CD4-positive, alpha-beta memory T cell (primary cell): ENCODE measurements at regions not wholly inside any gene's neighbourhood (a gene's known extent, or its start where the extent isn't known, plus 50 kb on each side); places are given as distances from the start of the nearest gene placed in this dataset.
"Not testable (repeated sequence)": the region's sequence is repeated elsewhere in the genome, so short reads cannot be mapped to it uniquely, and the experiment has no call there.

ENCODE experiments used
- CTCF ChIA-PET: fragments of 350-600 bp; sonication (Branson Sonifier 250); formaldehyde crosslinking; loops from one replicate; lab custom pipeline; 2021; ENCODE audit warnings: inconsistent platforms; ENCODE audit not compliant: partially characterized antibody; lab: Charles Lee
- POLR2A ChIA-PET: fragments of 350-600 bp; sonication (Branson Sonifier 250); formaldehyde crosslinking; loops from one replicate; lab custom pipeline; 2021; ENCODE audit not compliant: partially characterized antibody; lab: Charles Lee
- DNase-seq, 5 donors: peaks; one replicate each; pipeline versions ENCODE4 v3.0.0 to v3.0.0-alpha.2; 2020 to 2022; ENCODE audit warnings: mixed read lengths in 1 of 5
- H3K27ac ChIP-seq: one replicate; pipeline ENCODE4 v1.7.0; 2013; ENCODE audit warnings: low read depth, low read length
- H3K27me3 ChIP-seq: 2 replicates; pipeline ENCODE4 v1.7.0; 2013; ENCODE audit warnings: mild to moderate bottlenecking, low read length, moderate library complexity; ENCODE audit not compliant: insufficient read depth
- H3K36me3 ChIP-seq: 2 replicates; pipeline ENCODE4 v1.7.0; 2013; ENCODE audit warnings: mild to moderate bottlenecking, low read length, moderate library complexity; ENCODE audit not compliant: insufficient read depth
- H3K4me1 ChIP-seq: 2 replicates; pipeline ENCODE4 v1.7.0; 2013; ENCODE audit warnings: mild to moderate bottlenecking, low read length, moderate library complexity; ENCODE audit not compliant: insufficient read depth
- H3K4me3 ChIP-seq, 2 donors: one replicate each; pipeline ENCODE4 v1.7.0; 2013; ENCODE audit warnings: low read length in 2 of 2, mild to moderate bottlenecking in 1 of 2
- H3K9me3 ChIP-seq, 2 donors: one replicate each; pipeline ENCODE4 v1.7.0; 2013; ENCODE audit warnings: low read length in 2 of 2, control low read depth in 1 of 2; ENCODE audit not compliant: control insufficient read depth in 1 of 2
- H3K27ac Mint-ChIP-seq, 7 donors: one replicate each; pipeline ENCODE4 v1.8.0; 2020 to 2021; ENCODE audit warnings: mixed read lengths in 7 of 7, mild to moderate bottlenecking in 6 of 7, inconsistent platforms in 3 of 7, moderate library complexity in 3 of 7
- H3K27me3 Mint-ChIP-seq, 2 donors: one replicate each; pipeline ENCODE4 v1.8.0; 2020 to 2021; ENCODE audit warnings: mixed read lengths in 2 of 2
- H3K36me3 Mint-ChIP-seq, 2 donors: one replicate each; pipeline ENCODE4 v1.8.0; 2020 to 2021; ENCODE audit warnings: mixed read lengths in 2 of 2, inconsistent platforms in 1 of 2, mild to moderate bottlenecking in 1 of 2
- H3K4me1 Mint-ChIP-seq, 4 donors: one replicate each; pipeline ENCODE4 v1.8.0; 2020 to 2021; ENCODE audit warnings: mixed read lengths in 4 of 4, mild to moderate bottlenecking in 1 of 4
- H3K4me3 Mint-ChIP-seq, 8 donors: one replicate each; pipeline ENCODE4 v1.8.0; 2020 to 2021; ENCODE audit warnings: mixed read lengths in 8 of 8, mild to moderate bottlenecking in 7 of 8, moderate library complexity in 6 of 8, inconsistent platforms in 3 of 8
- H3K9me3 Mint-ChIP-seq, 8 donors: one replicate each; pipeline ENCODE4 v1.8.0; 2020 to 2021; ENCODE audit warnings: mixed read lengths in 8 of 8, mild to moderate bottlenecking in 5 of 8, inconsistent platforms in 3 of 8, moderate library complexity in 1 of 8
- intact Hi-C: fragments of 100-400 bp; cut with micrococcal nuclease; formaldehyde crosslinking; loops from one replicate; pipeline ENCODE4 v1.15.1; 2023

DNA sequence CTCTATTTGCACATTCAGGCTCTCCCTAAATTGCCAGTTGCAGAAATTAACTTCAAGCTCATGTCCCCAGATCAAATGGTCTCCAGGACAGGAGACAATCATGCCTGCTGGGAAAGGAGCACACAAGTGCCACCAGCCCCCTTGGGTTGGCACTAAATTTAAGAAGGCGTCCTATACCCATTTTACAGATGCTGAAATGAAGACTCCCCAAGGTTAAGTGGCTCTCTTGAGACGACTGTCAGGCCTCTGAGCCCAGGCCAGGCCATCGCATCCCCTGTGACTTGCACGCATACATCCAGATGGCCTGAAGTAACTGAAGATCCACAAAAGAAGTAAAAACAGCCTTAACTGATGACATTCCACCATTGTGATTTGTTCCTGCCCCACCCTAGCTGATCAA lies 232.5 kb upstream of the FOXF1 start:
- H3K27ac Mint-ChIP-seq, POLR2A ChIA-PET, H3K4me3 ChIP-seq, H3K36me3 ChIP-seq, H3K27ac ChIP-seq, DNase-seq, CTCF ChIA-PET, H3K4me3 Mint-ChIP-seq, H3K4me1 ChIP-seq, H3K9me3 Mint-ChIP-seq, H3K9me3 ChIP-seq, H3K27me3 ChIP-seq, H3K4me1 Mint-ChIP-seq, H3K36me3 Mint-ChIP-seq, intact Hi-C loops: not testable (repeated sequence)
- peaks cover 9 to 17% of the 10 kb centered on the region in 2 donors for H3K27me3 Mint-ChIP-seq

DNA sequence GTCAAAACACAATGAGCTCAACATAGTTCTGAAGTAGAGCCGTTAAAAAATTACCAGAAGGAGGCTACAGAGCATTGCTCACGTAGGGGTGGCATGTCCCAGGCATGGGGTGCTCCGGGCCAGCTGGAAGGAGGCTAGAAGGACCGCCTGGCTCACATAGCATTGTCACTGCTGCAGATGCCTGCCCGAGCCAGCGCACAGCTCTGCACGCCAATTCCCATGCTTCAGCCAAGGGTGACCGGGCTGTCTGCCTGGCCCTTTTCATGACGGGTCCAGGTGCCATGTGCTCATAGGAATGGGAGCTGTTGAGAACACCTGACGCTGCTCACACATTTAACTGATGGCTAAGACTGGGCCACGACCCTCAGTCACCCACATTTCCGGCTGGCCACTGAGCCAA lies 228.9 kb upstream of the FOXF1 start:
- no peaks in the 10 kb centered on the region for H3K27me3 ChIP-seq
- ChIA-PET CTCF (no interaction called here), POLR2A (no interaction called here)
- no peaks in the 10 kb centered on the region for H3K36me3 ChIP-seq
- Mint-ChIP-seq H3K36me3 (no peaks in the 10 kb centered on the region), H3K4me1 (no peaks in the 10 kb centered on the region), H3K27me3 (peaks cover 18 to 20% of the 10 kb centered on the region in 2 donors), H3K9me3 (peaks cover 0 to 4% (median 0%) of the 10 kb centered on the region in 8 donors), H3K4me3 (no peak overlapping the region), H3K27ac (no peak overlapping the region)
- H3K4me3 ChIP-seq, result no peak overlapping the region
- H3K9me3 ChIP-seq, result no peaks in the 10 kb centered on the region
- no peaks in the 10 kb centered on the region for H3K4me1 ChIP-seq
- no peak overlapping the region for H3K27ac ChIP-seq
- intact Hi-C loops, result no loop called here
- DNase-seq, result no peak

DNA sequence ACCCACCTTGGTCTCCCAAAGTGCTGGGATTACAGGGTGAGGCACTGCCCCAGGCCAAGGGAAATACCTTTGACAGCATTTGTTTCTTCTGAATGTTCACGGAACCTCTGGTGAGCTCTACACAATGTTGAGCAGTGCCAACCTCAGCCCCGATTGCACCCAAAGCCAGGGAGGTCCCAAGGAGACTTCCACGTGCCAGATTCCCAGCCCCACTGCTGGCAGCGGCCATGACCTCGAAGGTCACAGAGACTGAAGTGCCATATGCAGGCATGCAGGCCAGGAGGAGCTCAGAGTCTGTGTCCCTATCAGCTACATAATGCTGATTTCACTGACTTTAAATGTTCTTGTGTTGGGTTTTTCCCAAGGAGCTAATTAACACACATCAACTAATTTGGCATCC lies 226.4 kb upstream of the FOXF1 start:
- Histone ChIP-seq H3K4me1 (no peaks in the 10 kb centered on the region), H3K36me3 (no peaks in the 10 kb centered on the region), H3K9me3 (no peaks in the 10 kb centered on the region), H3K27ac (no peak overlapping the region), H3K4me3 (no peak overlapping the region), H3K27me3 (no peaks in the 10 kb centered on the region)
- ChIA-PET POLR2A (no interaction called here), CTCF (no interaction called here)
- H3K9me3 Mint-ChIP-seq, result peaks cover 0 to 3% (median 0%) of the 10 kb centered on the region in 8 donors
- DNase-seq, result no peak
- intact Hi-C loops, result no loop called here
- peaks cover 33 to 34% of the 10 kb centered on the region in 2 donors for H3K27me3 Mint-ChIP-seq
- H3K4me3 Mint-ChIP-seq, result no peak overlapping the region
- H3K27ac Mint-ChIP-seq, result no peak overlapping the region
- no peaks in the 10 kb centered on the region for H3K36me3 Mint-ChIP-seq
- no peaks in the 10 kb centered on the region for H3K4me1 Mint-ChIP-seq

DNA sequence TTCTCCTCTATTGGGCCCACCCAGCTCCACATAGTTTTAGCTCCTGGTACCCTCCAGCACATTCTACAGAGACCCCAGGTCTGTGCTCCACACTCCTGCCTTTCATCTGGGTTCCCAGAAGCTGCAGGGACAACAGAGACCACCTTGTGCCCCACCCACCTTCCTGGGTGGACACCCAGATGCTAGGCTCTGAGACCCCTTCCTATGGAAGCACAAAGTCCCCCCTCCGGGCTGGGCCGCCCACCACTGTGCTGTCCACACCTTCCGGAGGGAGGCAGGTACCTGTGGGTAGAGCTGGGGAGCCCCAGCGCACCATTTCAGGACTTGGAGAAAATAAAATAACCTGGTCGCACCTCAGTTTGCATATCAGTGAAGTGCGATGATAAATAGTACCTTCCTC lies 224.9 kb upstream of the FOXF1 start:
- Mint-ChIP-seq H3K9me3 (peaks cover 0 to 2% (median 0%) of the 10 kb centered on the region in 8 donors), H3K27me3 (peaks cover 40 to 42% of the 10 kb centered on the region in 2 donors)

DNA sequence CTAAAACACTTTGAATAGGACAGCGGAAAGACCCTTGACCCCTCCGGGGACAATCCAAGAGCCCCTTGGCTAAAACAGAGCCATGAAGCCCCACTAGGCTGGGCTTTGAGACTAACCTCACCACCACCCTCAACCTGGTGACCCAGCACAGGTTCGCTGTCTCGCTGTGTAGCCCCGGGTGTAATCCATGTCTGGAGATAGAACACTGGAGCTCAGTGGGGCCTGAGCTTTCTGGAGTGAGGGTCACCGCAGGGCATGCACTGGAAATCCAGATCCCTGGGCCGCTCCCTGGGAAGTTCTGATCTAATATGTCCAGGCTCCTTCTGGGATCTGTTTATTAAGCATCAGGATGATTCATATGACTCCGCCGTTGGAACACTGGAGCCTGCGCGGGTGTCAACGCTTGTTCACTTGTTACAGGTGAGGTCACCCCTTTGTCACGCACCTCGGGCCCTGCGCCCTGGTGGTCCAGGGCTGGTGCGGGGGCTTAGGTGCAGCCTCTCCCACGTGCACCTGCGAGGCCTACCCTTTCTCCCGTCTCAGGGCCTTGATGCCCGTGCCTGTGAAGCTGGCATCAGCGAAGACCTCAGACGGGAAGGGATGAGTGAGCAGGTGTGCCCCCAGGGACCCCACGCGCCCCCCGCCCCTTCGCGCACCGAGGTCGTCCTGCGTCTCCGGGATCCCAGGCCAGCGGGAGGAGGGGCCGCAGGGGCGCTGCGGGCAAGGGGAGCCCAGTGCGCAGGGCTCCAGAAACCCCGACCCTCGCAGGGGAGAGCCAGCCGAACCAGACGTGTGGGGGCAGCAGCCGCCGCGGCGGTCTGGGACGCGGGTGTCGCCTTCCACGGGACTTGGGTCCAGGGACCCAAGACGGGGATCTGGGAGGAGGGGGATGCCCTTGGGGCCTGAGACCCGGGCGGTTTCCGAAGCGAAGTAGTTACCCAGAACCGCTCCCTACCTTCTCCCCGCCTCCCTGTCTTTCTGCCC lies 224.1 kb upstream of the FOXF1 start:
- CTCF ChIA-PET, result no interaction called here
- no peak overlapping the region for H3K4me3 Mint-ChIP-seq
- POLR2A ChIA-PET, result no interaction called here

More for the DNA sequence above, 224.9 kb upstream of the FOXF1 start:
- H3K4me3 Mint-ChIP-seq, result no peak overlapping the region
- Histone ChIP-seq H3K4me1 (no peaks in the 10 kb centered on the region), H3K27me3 (peaks cover 9% of the 10 kb centered on the region), H3K9me3 (no peaks in the 10 kb centered on the region), H3K36me3 (no peaks in the 10 kb centered on the region), H3K4me3 (no peak overlapping the region), H3K27ac (no peak overlapping the region)
- H3K27ac Mint-ChIP-seq, result no peak overlapping the region
- ChIA-PET CTCF (no interaction called here), POLR2A (no interaction called here)
- H3K4me1 Mint-ChIP-seq, result no peaks in the 10 kb centered on the region
- no peaks in the 10 kb centered on the region for H3K36me3 Mint-ChIP-seq
- intact Hi-C loops, result no loop called here
- no peak for DNase-seq

DNA sequence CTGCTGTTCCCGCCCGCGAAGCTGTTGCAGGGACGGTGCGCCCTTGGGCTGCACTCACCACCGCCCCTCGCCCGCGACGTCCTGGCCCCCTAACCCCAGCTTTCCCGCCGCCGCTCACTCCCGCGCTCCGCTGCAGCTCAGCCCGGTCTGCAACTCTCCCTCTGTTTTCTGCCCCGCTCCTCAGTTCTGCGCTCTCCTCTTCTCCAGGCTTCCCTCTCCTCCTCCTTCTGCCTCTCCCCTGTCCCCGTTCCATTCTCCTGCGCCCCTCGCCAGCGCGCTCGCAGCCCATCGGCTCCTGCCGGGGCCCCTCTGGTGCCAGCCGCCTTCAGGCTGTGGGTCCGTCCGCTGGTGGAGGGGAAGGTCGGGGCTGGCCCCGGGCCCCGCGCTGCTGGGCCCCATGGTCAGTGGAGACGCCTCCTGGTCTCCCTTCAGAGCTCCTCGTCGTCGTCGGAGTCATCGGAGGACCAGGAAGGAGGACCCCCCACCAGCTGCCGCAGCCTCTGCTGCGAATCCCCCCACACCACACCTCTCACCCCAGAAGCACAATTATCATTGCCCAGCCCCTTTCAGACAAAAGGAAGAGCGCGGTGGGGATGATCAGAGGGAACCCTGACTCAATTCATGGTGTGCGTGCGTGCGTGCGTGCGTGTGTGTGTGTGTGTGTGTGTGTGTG lies 223.2 kb upstream of the FOXF1 start:
- CTCF ChIA-PET, result no interaction called here
- Histone ChIP-seq H3K27me3 (peaks cover 12% of the 10 kb centered on the region), H3K27ac (no peak overlapping the region), H3K4me3 (no peak overlapping the region), H3K4me1 (no peaks in the 10 kb centered on the region), H3K9me3 (no peaks in the 10 kb centered on the region), H3K36me3 (no peaks in the 10 kb centered on the region)
- Mint-ChIP-seq H3K9me3 (peaks cover 0 to 6% (median 0%) of the 10 kb centered on the region in 8 donors), H3K36me3 (no peaks in the 10 kb centered on the region), H3K4me3 (no peak overlapping the region), H3K27me3 (peaks cover 49% of the 10 kb centered on the region in 2 donors), H3K27ac (no peak overlapping the region), H3K4me1 (no peaks in the 10 kb centered on the region)
- intact Hi-C loops, result no loop called here
- no peak for DNase-seq
- POLR2A ChIA-PET, result no interaction called here

More for the DNA sequence above, 224.1 kb upstream of the FOXF1 start:
- Mint-ChIP-seq H3K9me3 (peaks cover 0 to 3% (median 0%) of the 10 kb centered on the region in 8 donors), H3K4me1 (no peaks in the 10 kb centered on the region), H3K27me3 (peaks cover 45 to 46% of the 10 kb centered on the region in 2 donors), H3K27ac (no peak overlapping the region), H3K36me3 (no peaks in the 10 kb centered on the region)
- no peak overlapping the region for H3K27ac ChIP-seq
- no peaks in the 10 kb centered on the region for H3K36me3 ChIP-seq
- H3K4me3 ChIP-seq, result no peak overlapping the region
- intact Hi-C loops, result no loop called here
- peaks cover 12% of the 10 kb centered on the region for H3K27me3 ChIP-seq
- H3K4me1 ChIP-seq, result no peaks in the 10 kb centered on the region
- no peaks in the 10 kb centered on the region for H3K9me3 ChIP-seq
- no peak for DNase-seq

DNA sequence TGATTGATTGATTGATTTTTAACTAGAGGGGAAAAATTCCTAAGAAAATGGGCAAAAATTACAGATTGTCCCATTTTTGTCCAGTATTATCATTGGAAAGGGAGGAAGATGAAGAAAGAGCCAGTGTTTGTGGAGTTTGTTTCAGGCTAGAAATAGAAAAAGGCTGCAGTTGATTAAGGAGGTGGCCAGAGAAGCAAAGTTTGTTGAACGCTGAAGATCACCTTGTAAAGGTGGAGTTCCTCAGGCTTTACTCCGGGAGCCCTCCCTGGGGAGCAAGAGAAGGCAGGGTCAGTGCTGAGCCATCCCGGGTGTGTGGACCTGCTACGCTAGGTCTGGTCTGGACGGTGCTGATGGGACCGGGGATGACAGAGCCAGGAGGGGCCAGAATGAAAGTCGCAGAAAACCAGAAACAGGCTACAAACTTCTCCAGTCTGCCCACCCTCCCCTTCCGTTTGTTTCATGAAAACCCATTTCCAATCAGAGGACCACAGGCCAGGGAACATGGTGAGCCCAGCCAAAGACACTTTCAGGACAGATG lies 222.6 kb upstream of the FOXF1 start:
- DNase-seq, result no peak
- Mint-ChIP-seq H3K36me3 (no peaks in the 10 kb centered on the region), H3K4me3 (no peak overlapping the region), H3K27me3 (peaks cover 55% of the 10 kb centered on the region in 2 donors), H3K9me3 (peaks cover 0 to 7% (median 0%) of the 10 kb centered on the region in 8 donors), H3K27ac (no peak overlapping the region), H3K4me1 (no peaks in the 10 kb centered on the region)
- no peaks in the 10 kb centered on the region for H3K36me3 ChIP-seq
- H3K9me3 ChIP-seq, result no peaks in the 10 kb centered on the region
- no peak overlapping the region for H3K4me3 ChIP-seq
- intact Hi-C loops, result no loop called here
- H3K27me3 ChIP-seq, result peaks cover 12% of the 10 kb centered on the region
- H3K27ac ChIP-seq, result no peak overlapping the region
- ChIA-PET POLR2A (no interaction called here), CTCF (no interaction called here)
- H3K4me1 ChIP-seq, result no peaks in the 10 kb centered on the region
